ENCODE measurements at regions not wholly inside any gene's neighbourhood (a gene's known extent, or its start where the extent isn't known, plus 50 kb on each side); places are given as distances from the start of the nearest gene placed in this dataset.

DNA sequence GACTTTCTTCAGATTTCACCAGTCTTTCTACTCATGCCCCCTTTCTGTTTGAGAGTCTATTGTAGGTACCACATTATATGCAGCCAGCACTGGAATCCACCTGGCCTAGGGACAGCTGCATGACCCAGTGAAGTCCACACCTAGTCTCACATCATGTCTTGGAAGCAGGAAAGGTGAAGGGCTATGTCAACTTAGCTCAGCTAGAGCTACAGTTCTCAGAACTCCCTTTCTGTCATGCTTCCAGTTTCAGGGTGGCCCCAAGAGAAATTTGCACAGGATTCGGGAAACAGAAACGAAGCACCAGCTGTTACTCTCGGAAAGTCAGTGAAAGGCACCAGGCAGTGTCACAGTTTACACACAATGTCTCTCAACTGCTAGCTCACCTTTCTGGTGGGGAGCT lies 51.6 kb upstream of the NLRP1 start:
- DNase-seq = no peak

DNA sequence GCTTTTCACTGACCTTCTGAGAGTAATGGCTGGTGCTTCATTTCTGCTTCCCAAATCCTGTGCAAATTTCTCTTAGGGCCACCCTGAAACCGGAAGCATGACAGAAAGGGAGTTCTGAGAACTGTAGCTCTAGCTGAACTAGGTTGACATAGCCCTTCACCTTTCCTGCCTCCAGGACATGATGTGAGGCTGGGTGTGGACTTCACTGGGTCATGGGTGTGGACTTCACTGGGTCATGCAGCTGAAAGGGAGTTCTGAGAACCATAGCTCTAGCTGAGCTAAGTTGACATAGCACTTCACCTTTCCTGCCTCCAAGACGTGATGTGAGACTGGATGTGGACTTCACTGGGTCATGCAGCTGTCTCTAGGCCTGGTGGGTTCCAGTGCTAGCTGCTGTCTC lies 54.3 kb upstream of the NLRP1 start:
- DNase-seq = no peak

DNA sequence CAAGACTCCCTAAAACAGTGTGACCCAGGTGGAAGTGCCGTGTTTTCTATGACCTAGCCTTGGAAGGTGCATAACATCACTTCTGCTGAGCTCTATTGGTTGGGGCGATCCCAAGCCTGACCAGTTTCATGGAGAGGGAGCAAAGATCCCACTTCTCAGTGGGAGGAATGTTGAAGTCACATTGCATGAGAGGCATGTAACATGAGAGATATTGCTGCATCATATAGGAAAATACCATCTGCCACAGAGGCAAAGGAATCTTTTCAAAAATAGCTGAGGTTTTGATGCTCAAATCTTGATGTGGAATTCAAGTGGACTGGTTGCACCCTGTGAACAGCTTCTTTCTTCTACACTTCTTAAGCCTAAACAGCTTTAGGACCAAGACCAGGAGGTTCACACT lies 56.4 kb upstream of the NLRP1 start:
- DNase-seq = no peak

DNA sequence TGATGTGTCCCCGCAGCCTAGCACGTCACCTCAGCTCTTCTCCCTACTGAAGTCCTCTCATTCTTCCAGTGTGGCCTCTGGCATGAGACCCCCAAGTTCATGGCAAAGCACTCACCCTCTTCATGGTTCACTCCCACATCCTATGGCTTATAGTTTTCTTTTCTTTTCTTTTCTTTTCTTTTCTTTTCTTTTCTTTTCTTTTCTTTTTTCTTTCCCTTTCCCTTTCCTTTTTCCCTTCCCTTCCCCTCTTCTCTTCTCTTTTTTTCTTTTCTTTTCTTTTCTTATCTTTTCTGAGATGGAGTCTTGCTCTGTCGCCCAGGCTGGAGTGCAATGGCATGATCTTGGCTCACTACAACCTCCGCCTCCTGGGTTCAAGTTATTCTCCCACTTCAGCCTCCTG lies 58.4 kb upstream of the NLRP1 start:
- no peak for DNase-seq

DNA sequence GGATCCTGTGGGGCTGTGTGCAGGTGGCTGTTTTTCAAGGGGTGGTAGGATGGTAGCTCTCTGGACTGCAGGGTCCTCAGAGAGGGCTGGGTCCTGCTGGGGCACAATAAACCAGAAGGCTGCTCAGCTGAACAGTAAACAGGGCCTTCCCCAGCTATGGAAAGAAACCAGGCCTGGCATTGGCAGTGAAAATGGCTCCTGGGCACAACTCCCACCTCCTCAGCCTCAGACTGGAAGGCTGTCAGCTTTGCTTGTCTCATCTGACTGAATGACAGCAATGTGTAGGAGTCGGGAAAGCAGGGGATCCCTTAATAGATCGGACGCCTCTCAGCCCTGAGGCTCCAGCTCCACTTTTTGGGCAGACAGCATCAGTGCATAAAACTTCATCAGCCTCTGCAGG lies 59.8 kb upstream of the NLRP1 start:
- no peak for DNase-seq

DNA sequence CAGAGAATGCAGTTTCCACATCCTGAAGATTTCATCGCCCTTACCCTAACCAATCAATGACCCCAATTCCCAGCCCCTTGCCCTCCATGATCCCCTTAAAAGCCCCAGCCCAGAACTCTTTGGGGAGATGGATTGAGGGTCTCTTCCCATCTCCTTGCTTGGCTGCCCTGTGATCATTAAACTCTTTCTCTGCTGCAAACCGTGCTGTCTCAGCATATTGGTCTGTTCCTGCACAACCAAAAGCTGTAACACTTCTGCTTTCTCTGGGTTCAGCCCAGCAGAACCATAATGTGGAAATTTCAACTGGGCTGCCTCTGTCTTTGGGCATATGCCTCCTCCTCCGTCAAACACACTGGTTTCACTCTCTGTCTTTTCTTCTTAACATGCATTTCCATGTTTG lies 67.0 kb upstream of the NLRP1 start:
- DNase-seq = no peak

DNA sequence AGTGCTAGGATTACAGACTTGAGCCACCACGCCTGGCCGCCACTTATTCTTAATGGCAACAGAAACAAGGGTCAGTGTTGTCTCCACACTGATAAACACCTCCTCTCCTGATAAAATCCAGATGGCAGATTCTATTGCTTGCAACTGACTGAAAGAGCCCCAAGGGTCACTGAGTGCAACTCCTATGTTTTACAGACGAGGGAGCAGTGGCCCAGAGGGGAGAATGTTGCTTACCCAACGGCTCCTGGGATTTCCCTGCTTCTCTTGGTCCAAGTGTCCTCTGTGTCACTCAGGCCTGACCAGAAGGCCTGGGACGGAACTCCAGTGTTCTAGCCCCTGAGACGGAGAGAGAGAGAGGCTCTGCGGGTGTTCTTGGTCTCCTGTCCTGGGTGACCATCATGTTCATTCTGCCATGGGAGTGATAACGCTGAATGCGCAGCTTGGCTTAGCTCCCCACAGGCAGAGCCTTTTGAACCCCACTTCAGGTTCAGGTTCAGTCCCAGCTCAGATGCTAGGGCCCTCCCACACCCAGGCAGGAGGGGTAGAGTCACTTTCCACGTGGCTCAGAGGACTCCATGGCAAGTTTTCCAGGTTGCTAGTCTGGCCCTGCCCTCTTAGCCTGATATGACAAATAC lies 77.3 kb upstream of the NLRP1 start:
- no peak for DNase-seq

DNA sequence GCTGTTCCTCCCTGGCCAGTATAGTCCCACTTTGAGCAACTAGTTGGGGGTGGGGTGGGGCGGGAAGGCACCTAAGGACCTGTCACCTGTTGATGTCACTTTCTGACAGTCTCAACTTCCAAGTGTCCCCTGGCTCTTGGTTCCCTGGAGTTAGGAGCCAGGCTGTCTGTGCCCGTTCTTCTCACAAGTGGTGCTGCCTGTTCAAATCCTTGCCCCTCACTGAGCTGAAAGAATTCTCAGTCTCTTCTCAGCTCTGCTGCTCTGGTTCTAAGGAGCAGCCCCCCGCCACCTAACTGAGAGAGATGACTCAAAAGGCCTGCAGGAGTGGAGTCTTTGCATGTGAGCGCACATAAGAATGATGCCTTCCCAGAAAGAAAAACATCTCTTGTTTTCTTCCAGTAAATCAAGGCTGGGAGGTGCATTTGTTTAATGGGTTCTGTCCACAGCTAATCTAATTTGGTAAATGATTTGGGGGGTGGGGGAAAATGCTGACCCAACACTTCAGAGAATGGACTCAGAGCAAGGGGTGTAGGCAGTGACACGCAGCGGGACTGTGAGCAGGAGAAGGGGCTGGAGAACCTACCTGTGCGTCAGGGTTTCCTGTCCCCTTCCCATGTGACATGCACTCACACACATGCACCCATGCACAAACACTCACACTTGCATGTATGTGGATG lies 78.2 kb upstream of the NLRP1 start:
- DNase-seq = no peak

DNA sequence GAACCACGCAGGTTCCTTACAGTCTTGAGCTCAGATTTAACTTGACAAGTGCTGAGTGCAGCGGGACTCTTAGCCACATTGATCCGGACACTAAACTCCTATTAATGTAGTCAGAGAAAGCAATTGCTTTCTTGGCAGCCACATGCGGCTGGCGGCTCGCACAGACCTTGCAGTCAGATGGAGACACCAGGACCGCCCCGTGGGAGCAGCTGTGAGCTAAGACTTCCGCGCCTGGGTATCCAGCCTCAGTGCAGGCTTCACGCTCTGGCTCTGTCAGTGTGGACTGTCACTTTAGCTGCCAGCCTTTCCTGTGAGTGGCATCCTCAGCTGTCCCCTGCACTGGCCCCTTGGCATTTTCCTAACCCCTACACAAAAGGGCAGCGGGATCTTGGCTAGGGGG lies 80.9 kb upstream of the NLRP1 start:
- DNase-seq = no peak

DNA sequence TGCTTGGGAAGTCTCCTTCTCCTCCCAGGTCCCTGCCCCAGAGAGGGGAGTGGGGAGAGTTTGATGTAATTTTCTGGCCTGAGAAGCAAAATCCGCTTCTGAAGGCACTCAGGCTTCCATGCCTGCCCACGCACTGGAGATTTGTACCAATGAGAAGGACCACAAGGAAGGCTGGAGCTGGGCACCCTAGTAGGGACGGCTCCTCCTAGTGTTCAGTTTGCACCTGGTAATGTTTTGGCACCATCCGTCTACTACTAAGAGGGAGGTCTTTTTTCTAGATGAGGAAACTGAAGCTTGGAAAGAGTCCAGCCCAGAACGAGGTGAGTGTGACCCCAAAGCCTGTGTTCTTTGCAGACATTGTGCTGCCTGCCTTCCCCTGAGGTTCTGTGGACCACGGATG lies 83.6 kb upstream of the NLRP1 start:
- no peak for DNase-seq

DNA sequence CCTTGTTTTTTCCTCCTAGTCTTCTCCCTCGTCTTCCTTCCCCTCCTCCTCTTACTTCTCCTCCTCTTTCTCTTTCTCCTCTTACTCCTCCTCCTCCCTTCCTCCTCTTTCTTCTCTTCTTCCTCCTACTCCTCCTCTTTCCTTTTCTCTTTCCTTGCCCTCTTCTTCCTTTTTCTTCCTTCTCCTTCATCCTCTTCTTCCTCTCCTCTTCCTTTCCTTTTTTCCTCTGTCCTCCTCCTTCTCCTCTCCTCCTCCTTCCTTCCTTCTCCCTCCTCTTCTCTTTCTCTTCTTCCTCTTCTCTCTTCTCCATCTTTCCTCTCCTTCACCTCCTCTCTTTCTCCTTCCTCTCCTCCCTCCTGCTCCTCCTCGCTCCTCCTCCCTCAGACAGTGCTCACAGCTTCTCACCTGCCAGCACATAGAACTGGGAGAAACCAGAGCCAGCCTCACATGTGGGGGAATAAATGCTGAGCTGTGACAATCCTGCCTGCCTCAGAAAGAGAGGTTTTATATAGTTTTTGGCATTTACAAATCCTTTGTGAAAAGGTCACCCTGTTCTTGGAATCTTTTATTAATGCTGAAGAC lies 84.3 kb upstream of the NLRP1 start:
- no peak for DNase-seq

DNA sequence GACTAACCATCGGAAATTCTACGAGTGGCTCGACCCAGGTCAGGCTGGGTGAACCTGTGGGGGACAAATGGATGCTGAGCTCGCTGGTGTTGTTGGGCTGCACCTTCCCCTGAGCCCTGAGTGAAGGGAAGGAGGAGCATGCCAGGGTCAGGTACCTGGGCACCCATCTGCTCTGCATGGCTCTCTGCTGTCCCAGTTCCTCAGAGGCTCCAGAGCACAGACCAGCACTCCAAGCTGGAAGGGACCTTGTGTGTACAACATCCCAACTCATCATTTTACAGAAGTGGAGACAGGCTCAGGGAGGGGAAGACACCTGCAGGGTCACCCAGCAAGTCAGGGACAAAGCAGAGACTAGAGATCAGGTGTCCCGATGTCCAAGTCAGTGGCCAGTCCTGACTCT lies 84.9 kb upstream of the NLRP1 start:
- no peak for DNase-seq

DNA sequence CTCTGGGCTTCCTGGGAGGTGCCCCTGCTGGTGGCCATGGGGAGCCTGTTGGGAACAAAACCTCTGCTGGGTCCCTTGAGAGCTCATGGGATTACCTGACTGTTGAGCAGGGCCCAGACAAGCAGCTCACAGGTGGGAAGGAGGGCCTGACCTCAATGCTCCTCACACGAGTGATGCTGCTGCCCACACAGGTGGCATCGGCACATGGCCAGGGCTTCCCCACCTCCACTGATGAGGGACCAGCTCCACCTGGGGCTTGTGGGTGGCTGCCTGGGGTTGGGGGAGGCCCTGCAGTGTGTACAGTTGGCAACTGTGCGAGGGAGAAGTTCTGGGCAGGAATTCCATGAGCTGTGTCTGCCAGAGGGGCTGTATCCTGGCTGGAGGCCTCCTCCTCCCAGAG lies 87.8 kb upstream of the NLRP1 start:
- DNase-seq = no peak

DNA sequence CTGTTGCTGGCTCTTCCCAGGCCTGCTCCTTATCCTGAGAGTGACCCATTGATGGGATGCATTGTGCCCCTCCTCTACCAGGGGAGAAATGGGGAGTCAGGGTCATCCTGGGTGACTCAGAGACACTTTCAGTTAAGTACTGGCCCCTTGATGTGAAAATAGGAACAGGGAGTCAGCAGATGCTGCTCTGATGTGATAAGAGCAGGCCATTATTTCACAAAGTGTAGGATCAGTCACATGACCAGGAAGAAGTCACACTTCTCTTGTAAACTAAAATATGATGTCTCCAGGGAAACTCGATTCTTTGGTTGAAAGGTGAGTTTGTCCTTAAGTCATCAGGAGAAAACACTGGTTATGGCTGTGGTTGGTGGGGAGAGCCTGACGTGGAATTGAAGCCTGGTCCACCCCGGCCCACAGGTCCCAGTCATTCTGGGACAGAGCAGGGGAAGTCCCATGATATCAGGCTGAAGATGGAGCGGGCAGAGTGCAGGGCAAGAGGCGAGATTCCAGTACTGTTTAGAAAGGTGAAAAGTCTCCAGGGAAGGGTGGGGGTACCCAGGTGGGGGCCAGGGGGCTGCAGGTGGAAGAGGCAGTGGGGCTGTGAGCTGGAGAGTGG lies 88.6 kb upstream of the NLRP1 start:
- DNase-seq = no peak

DNA sequence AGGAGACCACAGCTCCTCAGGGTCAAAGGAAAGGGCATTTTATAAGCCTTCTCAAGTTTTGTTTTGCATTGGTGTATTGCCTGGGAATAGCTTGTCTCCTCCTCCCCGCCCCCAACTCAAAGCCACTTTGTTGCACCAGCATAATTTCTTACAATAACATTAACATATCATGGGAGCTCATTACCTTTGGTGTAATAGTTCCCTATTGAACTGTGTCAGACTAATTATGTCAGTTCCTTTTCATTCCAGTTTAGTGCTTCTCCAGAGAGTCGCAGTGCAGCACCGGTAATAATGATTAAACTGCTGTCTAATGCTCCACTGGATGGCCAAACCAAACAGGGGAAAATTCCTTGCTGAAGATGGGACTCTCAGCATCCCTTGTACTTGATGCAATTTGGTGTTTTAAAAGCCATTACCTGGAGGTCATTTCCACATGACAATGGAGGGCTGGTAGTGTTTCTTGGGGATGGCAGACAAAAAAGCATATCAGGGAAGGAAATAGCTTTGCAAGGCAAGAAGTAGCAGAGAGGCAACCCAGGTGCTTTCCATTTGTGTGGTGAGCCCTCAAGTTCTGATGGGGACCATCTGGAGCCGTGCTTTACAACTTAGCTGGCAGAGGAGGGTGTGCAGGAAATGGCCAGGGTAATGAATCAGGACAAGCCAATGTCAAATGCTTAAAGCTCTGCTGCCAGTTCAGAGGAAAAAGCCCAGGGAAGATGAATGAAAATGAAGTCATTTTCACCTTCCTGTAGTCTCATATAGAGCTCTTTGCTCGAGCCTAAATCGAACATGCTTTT lies 91.5 kb upstream of the NLRP1 start:
- no peak for DNase-seq

DNA sequence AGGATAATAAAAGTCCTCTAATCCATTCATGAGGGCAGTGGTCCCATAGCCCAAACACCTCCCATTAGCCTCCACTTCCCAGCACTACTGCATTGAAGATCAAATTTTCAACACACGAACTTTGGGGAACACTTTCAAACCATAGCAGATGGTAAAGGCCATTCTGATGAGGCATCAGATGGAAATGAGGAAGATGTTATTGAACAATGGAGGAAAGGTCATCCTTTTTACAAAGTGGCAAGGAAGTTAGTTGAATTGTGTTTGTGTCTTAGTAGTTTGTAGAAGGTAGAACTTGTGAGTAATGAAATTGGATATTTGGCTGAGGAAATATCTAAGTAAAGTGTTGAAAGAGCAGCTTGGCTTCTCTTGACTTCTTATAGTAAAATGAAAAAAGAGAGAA lies 93.3 kb upstream of the NLRP1 start:
- no peak for DNase-seq

DNA sequence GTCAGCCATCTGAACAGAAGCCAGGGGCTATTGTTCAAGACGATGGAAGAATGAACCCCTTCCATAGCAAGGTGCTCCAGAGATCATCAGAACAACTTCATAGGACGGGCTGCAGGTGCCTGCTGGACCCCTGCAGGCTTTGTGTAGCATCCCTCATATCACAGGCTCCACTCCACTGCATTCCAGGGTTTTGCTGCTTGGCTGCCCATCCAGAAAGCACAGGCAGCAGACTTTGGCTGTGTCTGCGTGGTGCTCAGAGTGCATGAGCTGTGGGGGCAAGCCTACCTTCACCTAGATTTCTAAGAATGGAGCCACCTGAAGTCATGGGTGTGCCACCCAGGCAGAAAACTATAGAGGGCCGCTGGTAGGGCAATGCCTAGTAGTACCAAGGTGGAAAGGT lies 93.9 kb upstream of the NLRP1 start:
- no peak for DNase-seq

DNA sequence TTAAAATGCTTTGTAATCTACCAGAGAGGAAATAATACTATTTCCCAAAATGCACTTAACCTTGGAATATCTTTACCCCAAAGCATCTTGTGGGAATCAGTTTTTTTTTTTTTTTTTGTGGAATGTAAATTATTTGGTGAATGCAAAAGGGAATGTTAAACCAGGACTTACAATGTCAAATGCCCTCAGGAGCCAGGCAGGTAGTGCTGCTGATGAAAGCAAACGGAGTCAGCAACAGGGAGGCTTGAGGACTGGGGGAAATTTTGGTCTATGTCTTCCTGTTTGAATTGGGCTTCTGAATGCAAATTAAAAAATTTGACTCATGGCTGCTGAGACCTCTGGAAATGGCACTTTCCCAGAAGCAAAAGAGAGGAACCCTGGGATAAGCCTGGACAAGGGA lies 96.5 kb upstream of the NLRP1 start:
- no peak for DNase-seq

DNA sequence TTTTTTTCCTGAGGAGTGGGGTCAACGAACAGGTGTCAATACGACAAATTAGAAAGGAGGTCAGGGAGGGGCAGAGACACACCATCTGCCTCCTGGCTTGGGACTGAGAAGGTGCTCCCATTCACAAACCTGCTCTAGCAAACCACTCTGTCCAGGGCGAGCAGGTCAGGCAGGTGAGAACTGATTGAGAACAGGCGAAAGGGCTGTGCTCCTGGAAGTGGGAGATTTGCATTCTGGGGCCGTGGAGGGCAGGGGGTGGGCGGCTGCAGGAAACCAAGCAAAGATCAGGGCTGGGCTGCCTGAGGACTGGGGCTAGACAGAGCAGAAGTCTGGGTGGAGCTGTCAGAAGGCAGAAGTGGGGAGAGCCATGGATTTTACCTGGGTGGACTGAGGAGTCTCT lies 98.9 kb upstream of the NLRP1 start:
- no peak for DNase-seq

DNA sequence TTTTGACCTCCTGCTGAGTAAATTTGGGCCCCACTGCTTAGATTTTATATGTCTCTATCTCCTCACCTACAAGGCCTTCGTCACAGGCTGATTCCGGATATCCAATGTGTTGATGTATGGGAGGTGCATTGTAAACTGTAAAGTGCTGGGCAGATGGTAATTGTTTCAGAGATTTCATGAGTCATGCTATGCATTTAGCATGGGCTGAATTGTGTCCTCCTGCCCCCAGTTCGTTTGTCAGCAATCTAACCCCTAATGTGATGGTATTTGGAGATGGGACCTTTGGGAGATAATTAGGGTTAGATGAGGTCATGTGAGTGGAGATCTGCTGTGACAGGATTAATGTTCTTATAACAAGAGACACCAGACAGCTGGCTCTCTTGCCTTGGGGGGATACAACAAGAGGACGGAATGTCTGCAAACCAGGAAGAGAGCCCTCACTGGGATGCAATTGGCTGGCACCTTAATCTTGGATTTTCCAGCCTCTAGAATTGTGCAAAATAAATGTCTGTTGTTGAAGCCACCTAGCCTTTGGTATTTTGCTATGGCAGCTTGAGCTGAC lies 101.8 kb upstream of the NLRP1 start:
- no peak for DNase-seq

DNA sequence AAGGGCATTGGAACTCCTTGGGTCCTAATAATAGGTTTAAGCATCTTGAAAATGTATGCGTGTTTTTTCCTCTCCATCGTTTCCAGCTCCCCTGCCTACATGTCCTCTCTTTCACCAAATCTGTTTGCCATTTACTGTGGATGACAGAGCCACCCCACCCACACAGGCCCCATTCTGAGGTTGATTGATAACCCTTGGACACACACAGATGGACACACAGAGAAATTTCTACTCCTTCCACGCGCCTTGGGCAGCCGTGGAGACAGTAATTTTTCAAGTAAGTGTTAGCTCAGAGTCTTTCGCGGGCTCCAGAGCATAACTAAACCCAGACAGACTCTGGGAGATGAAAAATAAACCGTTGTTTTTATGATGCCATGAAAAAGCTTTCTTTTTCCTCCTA lies 103.3 kb upstream of the NLRP1 start:
- no peak for DNase-seq

DNA sequence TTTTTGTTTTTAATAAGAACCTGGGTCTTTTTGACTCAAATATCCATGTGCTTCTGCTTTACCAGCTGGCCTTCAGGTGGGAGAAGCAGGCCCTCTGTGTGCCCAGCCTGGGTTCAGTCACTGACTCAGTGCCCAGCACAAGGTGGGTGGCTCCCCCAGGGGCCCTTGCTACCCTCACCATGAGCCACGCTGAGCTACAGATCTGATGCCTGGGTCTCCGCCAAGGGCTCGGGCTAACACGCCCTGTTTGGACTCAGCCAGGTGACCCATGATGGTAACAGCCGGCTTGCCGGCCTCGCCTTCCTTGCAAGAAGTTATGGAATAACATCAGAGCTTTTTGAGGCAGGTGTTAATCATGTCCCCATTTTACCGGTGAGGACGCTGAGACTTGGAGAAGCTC lies 109.5 kb upstream of the NLRP1 start:
- DNase-seq = no peak

DNA sequence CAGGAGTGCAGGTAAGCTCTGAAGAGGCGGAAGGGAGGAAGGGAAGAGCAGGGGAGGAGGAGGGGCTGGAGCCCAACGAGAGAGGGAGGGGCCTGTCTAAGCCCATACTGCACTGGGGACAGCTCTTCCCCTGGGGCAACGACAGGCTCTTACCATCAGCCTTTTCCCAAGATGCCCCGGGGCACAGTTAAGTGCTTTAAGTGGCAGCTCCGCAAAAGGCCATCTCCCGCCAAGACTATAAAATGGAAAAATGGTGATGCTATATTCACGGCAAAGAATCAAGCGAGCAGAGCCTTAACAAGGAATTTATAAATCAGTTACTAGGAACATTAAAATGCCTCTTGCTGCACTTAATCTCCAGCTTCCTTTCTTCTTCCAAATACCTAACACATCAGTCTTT lies 110.2 kb upstream of the NLRP1 start:
- DNase-seq = no peak

Data from CD4-positive, alpha-beta T cell treated with Interleukin-6 for 4 hours (primary cell).